GM23338 (cell line): ENCODE measurements at regions not wholly inside any gene's neighbourhood (a gene's known extent, or its start where the extent isn't known, plus 50 kb on each side); places are given as distances from the start of the nearest gene placed in this dataset.

Experiments
- ATAC-seq: fragments of 200-7000 bp; cut with Tn5 transposase; 3 replicates; pipeline ENCODE4 v1.9.1; 2020
- DNase-seq: peaks from one replicate; pipeline ENCODE4 v3.0.0-alpha.2; 2015; ENCODE audit warnings: low spot score
- H2AFZ ChIP-seq: fragments of 200-600 bp; sonication (generic); 2 replicates; pipeline ENCODE4 v1.8.0; 2016; ENCODE audit warnings: antibody characterized with exemption, mild to moderate bottlenecking, moderate library complexity
- H3F3A ChIP-seq: fragments of 200-600 bp; sonication (generic); replicated peaks from 2 replicates; pipeline ENCODE4 v1.8.0; 2017; ENCODE audit warnings: antibody characterized with exemption, mixed run types, low read depth
- H3K27ac ChIP-seq: fragments of 200-600 bp; sonication (generic); 2 replicates; pipeline ENCODE4 v1.6.1; 2016; ENCODE audit warnings: low read depth
- H3K27me3 ChIP-seq: fragments of 200-600 bp; sonication (generic); 2 replicates; pipeline ENCODE4 v1.8.0; 2016; ENCODE audit warnings: mild to moderate bottlenecking, mixed run types, moderate library complexity; ENCODE audit not compliant: insufficient read depth
- H3K36me3 ChIP-seq: fragments of 200-600 bp; sonication (generic); 2 replicates; pipeline ENCODE4 v1.8.0; 2016; ENCODE audit warnings: mild to moderate bottlenecking; ENCODE audit not compliant: insufficient read depth
- H3K4me1 ChIP-seq: fragments of 200-600 bp; sonication (generic); 2 replicates; pipeline ENCODE4 v1.8.0; 2016; ENCODE audit warnings: mild to moderate bottlenecking, moderate library complexity; ENCODE audit not compliant: insufficient read depth
- H3K4me2 ChIP-seq: fragments of 200-600 bp; sonication (generic); 2 replicates; pipeline ENCODE4 v1.7.1; 2017; ENCODE audit warnings: mixed run types
- H3K4me3 ChIP-seq: fragments of 200-600 bp; sonication (generic); 2 replicates; pipeline ENCODE4 v1.6.1; 2016; ENCODE audit warnings: mixed run types
- H3K79me2 ChIP-seq: fragments of 200-600 bp; sonication (generic); replicated peaks from 2 replicates; pipeline ENCODE4 v1.8.0; 2017; ENCODE audit warnings: mild to moderate bottlenecking; ENCODE audit not compliant: insufficient read depth
- H3K9me2 ChIP-seq: fragments of 200-600 bp; sonication (generic); 2 replicates; pipeline ENCODE4 v1.8.0; 2017; ENCODE audit not compliant: insufficient read depth
- H4K20me1 ChIP-seq: fragments of 200-600 bp; sonication (generic); replicated peaks from 2 replicates; pipeline ENCODE4 v1.8.0; 2017; ENCODE audit warnings: mild to moderate bottlenecking; ENCODE audit not compliant: insufficient read depth
- H3K27ac Mint-ChIP-seq: 2 replicates; pipeline ENCODE4 v1.8.0; 2020; ENCODE audit warnings: inconsistent platforms, mild to moderate bottlenecking, moderate library complexity, mixed read lengths
- H3K27me3 Mint-ChIP-seq: 3 replicates; pipeline ENCODE4 v1.8.0; 2022; ENCODE audit warnings: low read depth, mild to moderate bottlenecking, moderate library complexity, mixed read lengths, inconsistent platforms; ENCODE audit not compliant: insufficient read depth, poor library complexity
- H3K36me3 Mint-ChIP-seq: 3 replicates; pipeline ENCODE4 v1.8.0; 2021; ENCODE audit warnings: low read depth, mild to moderate bottlenecking, inconsistent platforms, moderate library complexity, mixed read lengths
- H3K4me1 Mint-ChIP-seq: 3 replicates; pipeline ENCODE4 v1.8.0; 2020; ENCODE audit warnings: mild to moderate bottlenecking, inconsistent platforms, mixed read lengths
- H3K4me3 Mint-ChIP-seq: 3 replicates; pipeline ENCODE4 v1.8.0; 2021; ENCODE audit warnings: moderate library complexity, mild to moderate bottlenecking, inconsistent platforms, mixed read lengths
- H3K9me3 Mint-ChIP-seq: 3 replicates; pipeline ENCODE4 v1.8.0; 2020; ENCODE audit warnings: moderate library complexity, mild to moderate bottlenecking, inconsistent platforms, mixed read lengths
- CREB1 ChIP-seq: fragments of 250-450 bp; sonication (Bioruptor Pico); IDR thresholded peaks from 2 replicates; pipeline ENCODE4 v1.5.0; 2020; ENCODE audit warnings: low read depth, mild to moderate bottlenecking, moderate library complexity
- CTCF ChIP-seq, 2 experiments: fragments of 200-600 bp in 1 of 2; sonication (generic) in 1 of 2; conservative IDR thresholded peaks; 2 replicates each; pipeline versions ENCODE4 v1.5.1 to v1.6.1; 2016 to 2017; ENCODE audit warnings: antibody characterized with exemption in 2 of 2, low read depth in 2 of 2, mild to moderate bottlenecking in 2 of 2, moderate library complexity in 1 of 2
- ETS1 ChIP-seq: IDR thresholded peaks from 2 replicates; pipeline ENCODE4 v1.6.1; 2016; ENCODE audit warnings: antibody characterized with exemption
- EZH2 ChIP-seq: fragments of 200-600 bp; sonication (generic); IDR thresholded peaks from one replicate; pipeline ENCODE4 v1.8.0; 2017; ENCODE audit warnings: antibody characterized with exemption, mild to moderate bottlenecking, low read depth; ENCODE audit not compliant: unreplicated experiment
- EZH2phosphoT487 ChIP-seq: fragments of 200-600 bp; sonication (generic); IDR thresholded peaks from one replicate; pipeline ENCODE4 v1.8.1; 2018; ENCODE audit warnings: antibody characterized with exemption; ENCODE audit not compliant: unreplicated experiment
- JUNB ChIP-seq: IDR thresholded peaks from one replicate; pipeline ENCODE4 v1.6.1; 2016; ENCODE audit warnings: antibody characterized with exemption; ENCODE audit not compliant: unreplicated experiment
- NANOG ChIP-seq: IDR thresholded peaks from 2 replicates; pipeline ENCODE4 v1.6.1; 2016; ENCODE audit warnings: antibody characterized with exemption, borderline replicate concordance
- POLR2AphosphoS5 ChIP-seq: IDR thresholded peaks from 2 replicates; pipeline ENCODE4 v1.6.1; 2016; ENCODE audit warnings: antibody characterized with exemption, low read depth
- REST ChIP-seq: IDR thresholded peaks from one replicate; pipeline ENCODE4 v1.6.1; 2018; ENCODE audit warnings: antibody characterized with exemption; ENCODE audit not compliant: unreplicated experiment
- STAT1 ChIP-seq: IDR thresholded peaks from one replicate; pipeline ENCODE4 v1.6.1; 2016; ENCODE audit warnings: antibody characterized with exemption; ENCODE audit not compliant: unreplicated experiment
- ZNF114 ChIP-seq: fragments of 250-450 bp; sonication (Bioruptor Pico); IDR thresholded peaks from 2 replicates; pipeline ENCODE4 v1.5.0; 2020; ENCODE audit warnings: mild to moderate bottlenecking, moderate library complexity
- ZNF331 ChIP-seq: fragments of 250-450 bp; sonication (Bioruptor Pico); IDR thresholded peaks from 2 replicates; pipeline ENCODE4 v1.5.0; 2020; ENCODE audit warnings: low read depth, mild to moderate bottlenecking, moderate library complexity
- ZNF462 ChIP-seq: fragments of 250-450 bp; sonication (Bioruptor Pico); IDR thresholded peaks from 2 replicates; pipeline ENCODE4 v1.5.0; 2020; ENCODE audit warnings: mild to moderate bottlenecking, moderate library complexity

GRCh38 chr5:5575461-5575860, 153.0 kb downstream of the ICE1 start:
- no peaks in the 10 kb centered on the region for H3K79me2 ChIP-seq
- H3K4me1 ChIP-seq, result no peaks in the 10 kb centered on the region; the same call in 1 of the 2 replicates
- H3F3A ChIP-seq, result no peaks in the 10 kb centered on the region
- H3K9me3 Mint-ChIP-seq, result no peaks in the 10 kb centered on the region
- H3K9me2 ChIP-seq, result peaks cover 3% of the 10 kb centered on the region; the same call in 1 of the 2 replicates
- H3K27ac ChIP-seq, result no peak overlapping the region
- DNase-seq (no peak), ATAC-seq (no peak)
- no peaks in the 10 kb centered on the region for H3K36me3 ChIP-seq
- TF ChIP-seq ETS1 (no peak), ZNF462 (no peak), ZNF331 (CRISPR knock-in tag) (no peak), POLR2AphosphoS5 (no peak), EZH2 (no peak), REST (no peak), ZNF114 (CRISPR knock-in tag) (no peak), NANOG (no peak), EZH2phosphoT487 (no peak), JUNB (no peak), CREB1 (no peak), CTCF (conservative IDR thresholded peaks at IDR 0.05; ENCODE audit: low read depth in 2 of 2) (no peak), STAT1 (no peak)
- H3K27ac Mint-ChIP-seq, result no peak overlapping the region
- H4K20me1 ChIP-seq, result no peaks in the 10 kb centered on the region
- no peaks in the 10 kb centered on the region for H3K27me3 ChIP-seq
- H3K4me2 ChIP-seq, result no peak overlapping the region
- H3K4me1 Mint-ChIP-seq, result peaks cover 10% of the 10 kb centered on the region
- peak overlapping the region; percentile 72; the same call in 1 of the 2 replicates for H2AFZ ChIP-seq
- H3K4me3 ChIP-seq, result no peak overlapping the region
- H3K36me3 Mint-ChIP-seq, result no peaks in the 10 kb centered on the region
- peaks cover 2% of the 10 kb centered on the region for H3K27me3 Mint-ChIP-seq
- no peak overlapping the region for H3K4me3 Mint-ChIP-seq
